Activated CD8-positive, alpha-beta memory T cell treated with anti-CD3 and anti-CD28 coated beads, Interleukin-2, amount 10 ng/mL, durations not matched to agents 7 days and 5 days (primary cell): ENCODE measurements at regions not wholly inside any gene's neighbourhood (a gene's known extent, or its start where the extent isn't known, plus 50 kb on each side); places are given as distances from the start of the nearest gene placed in this dataset. TPM values are rescaled to one million over a fixed set of nuclear protein-coding genes. Genes with fewer than 3 reads are reported as not detected.
"Not testable (repeated sequence)": the region's sequence is repeated elsewhere in the genome, so short reads cannot be mapped to it uniquely, and the experiment has no call there.

Experiments used
- ATAC-seq: fragments of 150-1000 bp; cut with Tn5 transposase; one replicate; pipeline ENCODE4 v1.10.0; 2021; ENCODE audit warnings: moderate library complexity
- CTCF ChIA-PET: fragments of 350-600 bp; sonication (Branson Sonifier 250); formaldehyde crosslinking; loops from one replicate; lab custom pipeline; 2021; ENCODE audit warnings: antibody characterized with exemption; lab: Charles Lee
- DNase-seq: peaks from one replicate; pipeline ENCODE4 v3.0.0-alpha.2; 2020
- H3K27ac Mint-ChIP-seq: one replicate; pipeline ENCODE4 v1.8.0; 2021; ENCODE audit warnings: mild to moderate bottlenecking, mixed read lengths
- H3K27me3 Mint-ChIP-seq: one replicate; pipeline ENCODE4 v1.8.0; 2021; ENCODE audit warnings: mixed read lengths
- H3K36me3 Mint-ChIP-seq: one replicate; pipeline ENCODE4 v1.8.0; 2021; ENCODE audit warnings: mild to moderate bottlenecking, mixed read lengths
- H3K4me1 Mint-ChIP-seq: one replicate; pipeline ENCODE4 v1.8.0; 2021; ENCODE audit warnings: mixed read lengths
- H3K4me3 Mint-ChIP-seq: one replicate; pipeline ENCODE4 v1.8.0; 2021; ENCODE audit warnings: mild to moderate bottlenecking, moderate library complexity, mixed read lengths
- H3K9me3 Mint-ChIP-seq: one replicate; pipeline ENCODE4 v1.8.0; 2022; ENCODE audit warnings: low read depth, mixed read lengths
- microRNA-seq: library from miRNA; unstranded; fragments of <30 nt; microRNA quantifications from one replicate; pipeline ENCODE4 v1.2.0, GENCODE V29; 2022

DNA sequence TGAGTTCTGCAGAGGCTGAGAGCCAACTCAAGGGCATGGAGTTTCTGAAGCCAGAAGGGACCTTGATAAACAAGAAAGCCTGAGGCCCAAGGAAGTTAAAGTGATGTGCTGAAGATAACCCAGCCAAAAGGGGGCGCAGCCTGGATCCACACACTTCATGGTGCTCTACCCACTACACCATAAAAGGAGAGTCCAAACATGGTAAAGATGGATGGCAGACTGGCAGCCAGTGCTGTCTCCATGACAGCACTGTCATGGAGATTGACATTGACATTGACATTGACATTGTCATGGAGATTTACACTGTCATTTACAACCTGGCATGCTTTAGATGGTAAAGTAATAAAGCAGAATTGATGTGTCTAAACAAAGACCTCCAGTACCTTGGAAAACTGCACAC lies 67.2 kb upstream of the PLGLB2 start:
- H3K4me3 Mint-ChIP-seq, H3K36me3 Mint-ChIP-seq, CTCF ChIA-PET, H3K27me3 Mint-ChIP-seq, H3K4me1 Mint-ChIP-seq, ATAC-seq, H3K9me3 Mint-ChIP-seq, DNase-seq, H3K27ac Mint-ChIP-seq: not testable (repeated sequence)

DNA sequence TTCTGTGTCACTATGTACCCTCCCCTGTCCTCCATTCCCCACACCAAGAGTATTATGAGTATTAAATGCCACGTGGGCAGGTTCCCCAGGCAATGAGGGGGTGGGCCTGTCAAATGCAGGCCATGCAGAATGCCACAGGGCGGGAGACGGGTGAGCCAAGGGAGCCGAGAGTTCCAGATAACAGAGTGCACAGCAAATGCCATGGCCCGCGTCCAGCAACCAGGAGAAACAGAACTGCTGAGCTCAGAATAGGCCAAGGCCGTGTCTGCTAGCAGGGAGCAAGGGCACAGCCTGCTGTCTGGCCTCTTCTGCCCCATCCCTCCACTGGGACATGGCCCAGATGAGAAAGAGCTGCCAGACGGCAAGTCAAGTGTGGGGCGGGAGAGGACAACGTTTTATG lies 64.4 kb upstream of the PLGLB2 start:
- H3K36me3 Mint-ChIP-seq, H3K27ac Mint-ChIP-seq, CTCF ChIA-PET, H3K27me3 Mint-ChIP-seq, H3K4me1 Mint-ChIP-seq, H3K9me3 Mint-ChIP-seq, DNase-seq, ATAC-seq, H3K4me3 Mint-ChIP-seq: not testable (repeated sequence)

DNA sequence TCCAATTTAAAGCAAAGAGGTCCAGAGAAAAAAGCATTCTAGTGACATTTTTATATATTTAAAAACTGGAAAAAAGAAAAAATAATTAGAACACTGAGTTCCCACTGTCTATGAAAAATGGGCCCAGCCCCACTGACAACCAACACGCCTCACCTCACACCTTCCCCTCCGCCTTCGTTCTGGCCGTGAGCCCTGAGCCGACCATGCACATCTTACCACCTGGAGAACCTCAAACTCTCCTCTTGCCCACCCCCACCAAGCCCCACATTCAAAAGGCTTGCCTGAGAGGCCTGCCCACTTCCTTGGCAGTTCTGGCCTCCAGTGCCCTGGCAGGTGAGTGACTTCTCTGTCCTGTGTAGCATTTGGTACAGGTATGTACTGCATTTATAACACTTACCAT lies 63.9 kb upstream of the PLGLB2 start:
- CTCF ChIA-PET, H3K9me3 Mint-ChIP-seq, H3K27me3 Mint-ChIP-seq, H3K4me3 Mint-ChIP-seq, H3K36me3 Mint-ChIP-seq, DNase-seq, ATAC-seq, H3K4me1 Mint-ChIP-seq, H3K27ac Mint-ChIP-seq: not testable (repeated sequence)

DNA sequence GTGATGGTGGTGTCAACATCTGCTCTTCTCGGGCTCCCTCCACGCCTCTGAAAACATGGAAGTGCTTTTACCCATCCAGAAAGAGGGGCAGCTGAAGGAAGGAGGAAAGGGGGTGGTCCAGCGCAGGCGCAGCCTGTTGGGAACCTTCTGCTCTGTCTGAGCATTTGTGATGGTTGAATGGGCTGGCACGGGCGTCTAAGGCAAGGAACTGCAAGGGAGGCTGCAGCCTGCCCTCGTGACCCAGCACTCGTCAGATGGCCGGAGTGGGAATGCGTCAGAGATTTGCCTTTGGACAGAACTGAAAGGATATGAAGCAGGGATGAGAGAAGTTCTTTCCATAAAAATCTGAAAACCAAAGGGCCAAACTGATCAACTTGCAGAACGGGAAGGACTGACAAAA lies 62.3 kb upstream of the PLGLB2 start:
- H3K4me3 Mint-ChIP-seq, H3K4me1 Mint-ChIP-seq, H3K27me3 Mint-ChIP-seq, CTCF ChIA-PET, H3K27ac Mint-ChIP-seq, DNase-seq, H3K36me3 Mint-ChIP-seq, H3K9me3 Mint-ChIP-seq, ATAC-seq: not testable (repeated sequence)

DNA sequence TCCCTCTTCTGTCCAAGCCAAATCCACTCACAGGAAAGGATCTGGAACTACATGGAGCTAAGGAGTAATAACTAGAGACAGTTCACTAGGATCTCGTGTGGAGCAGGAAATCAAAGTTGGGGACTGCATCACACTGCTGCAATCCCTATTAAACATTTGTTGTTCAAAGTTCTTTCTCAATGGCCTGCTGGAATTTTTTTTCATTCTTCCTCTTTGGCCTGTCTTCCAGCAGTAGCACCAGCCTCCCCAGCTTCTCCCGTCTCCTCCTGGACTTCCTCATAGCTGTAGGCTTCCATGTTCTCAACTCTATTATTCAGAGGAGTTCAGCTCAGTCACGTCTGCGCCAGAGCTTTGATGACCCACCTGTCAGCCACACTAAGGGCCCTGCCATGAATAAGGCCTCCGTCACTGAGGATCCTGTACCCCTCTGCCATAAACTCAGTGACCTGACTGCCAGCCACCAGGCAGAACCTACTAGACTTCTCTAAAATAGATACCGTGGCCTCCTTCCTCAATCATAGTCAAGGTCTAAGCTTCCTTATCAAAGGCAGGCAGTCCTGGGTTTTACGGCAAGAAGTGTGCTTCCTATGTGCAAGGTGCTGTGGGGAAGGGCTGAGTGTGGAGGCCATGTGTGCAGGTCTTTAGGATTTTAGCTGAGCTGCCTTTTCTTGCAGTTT lies 60.9 kb upstream of the PLGLB2 start:
- ATAC-seq, H3K9me3 Mint-ChIP-seq, H3K27ac Mint-ChIP-seq, H3K4me3 Mint-ChIP-seq, CTCF ChIA-PET, H3K4me1 Mint-ChIP-seq, H3K27me3 Mint-ChIP-seq, H3K36me3 Mint-ChIP-seq, DNase-seq: not testable (repeated sequence)

DNA sequence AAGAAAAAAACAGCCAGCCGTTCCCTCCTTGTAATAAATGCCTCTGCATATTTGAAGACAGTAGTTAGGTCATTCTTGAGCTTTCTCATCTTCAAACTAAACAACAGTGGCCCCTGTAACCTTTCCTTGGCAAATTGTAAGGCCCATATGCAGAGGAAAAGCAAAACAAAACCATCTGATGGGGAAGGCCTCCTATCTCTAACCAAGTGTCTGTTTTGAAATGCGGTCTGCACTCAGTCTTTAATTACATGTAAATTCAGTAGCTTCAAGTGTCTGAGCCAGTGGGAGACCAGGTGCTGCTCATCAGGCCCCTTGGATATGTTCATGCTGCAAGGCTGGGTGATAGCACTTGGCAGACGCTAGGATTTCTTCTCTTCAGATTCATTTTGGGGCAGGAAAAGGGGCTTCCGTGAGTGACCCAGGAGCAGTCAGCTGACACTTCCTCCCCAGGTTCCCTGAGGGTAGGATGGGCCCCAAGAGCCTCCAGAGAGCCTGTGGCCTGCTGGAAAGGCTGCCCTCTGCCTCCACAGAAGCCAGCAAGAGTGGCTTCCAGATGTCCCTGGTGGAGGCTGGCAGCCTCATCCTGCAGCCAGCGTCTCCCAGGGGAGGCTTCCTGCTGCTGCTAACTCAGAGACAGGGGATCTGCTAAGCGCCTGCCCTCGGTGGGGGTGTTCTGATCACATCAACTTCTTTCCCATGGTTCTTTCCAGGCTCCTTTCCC lies 60.2 kb upstream of the PLGLB2 start:
- H3K27me3 Mint-ChIP-seq, result not testable (repeated sequence)

DNA sequence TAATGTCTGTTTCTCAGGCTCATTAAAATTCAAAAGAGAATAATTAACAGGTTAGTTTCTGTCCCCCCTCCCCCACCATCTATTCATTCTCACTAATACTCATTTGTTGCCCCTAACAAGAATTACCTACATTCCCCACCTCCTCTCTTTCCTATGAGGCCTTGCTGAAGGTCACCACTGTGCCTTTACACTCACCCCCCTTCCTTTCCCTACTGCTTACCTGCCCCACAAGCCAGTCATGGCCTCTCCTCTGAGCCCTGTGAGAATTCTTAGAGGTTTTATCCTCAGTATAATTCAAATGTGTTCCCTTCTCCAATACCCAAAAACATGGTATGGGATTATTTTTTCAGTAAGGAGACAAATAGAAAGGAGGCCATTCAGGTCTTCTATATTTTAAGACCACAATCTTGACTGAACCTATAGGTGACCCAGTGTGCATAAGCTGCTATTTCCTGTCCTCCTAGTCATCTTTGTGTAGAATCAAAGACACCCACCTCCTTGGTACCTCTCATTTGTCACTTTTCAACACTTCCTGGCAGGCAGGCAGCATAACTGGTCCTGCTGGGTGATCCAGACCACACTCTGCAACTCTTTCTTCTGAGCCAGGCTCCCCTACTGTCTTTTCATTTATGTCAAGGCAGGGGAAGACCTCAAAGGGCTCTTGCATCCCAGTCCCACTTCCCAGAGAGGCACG lies 55.8 kb upstream of the PLGLB2 start:
- H3K4me3 Mint-ChIP-seq, H3K36me3 Mint-ChIP-seq, H3K27ac Mint-ChIP-seq, CTCF ChIA-PET, ATAC-seq, H3K9me3 Mint-ChIP-seq, H3K4me1 Mint-ChIP-seq, DNase-seq, H3K27me3 Mint-ChIP-seq: not testable (repeated sequence)

More for the DNA sequence above, 60.2 kb upstream of the PLGLB2 start:
- DNase-seq, CTCF ChIA-PET, H3K9me3 Mint-ChIP-seq, ATAC-seq, H3K4me1 Mint-ChIP-seq, H3K4me3 Mint-ChIP-seq, H3K36me3 Mint-ChIP-seq, H3K27ac Mint-ChIP-seq: not testable (repeated sequence)

DNA sequence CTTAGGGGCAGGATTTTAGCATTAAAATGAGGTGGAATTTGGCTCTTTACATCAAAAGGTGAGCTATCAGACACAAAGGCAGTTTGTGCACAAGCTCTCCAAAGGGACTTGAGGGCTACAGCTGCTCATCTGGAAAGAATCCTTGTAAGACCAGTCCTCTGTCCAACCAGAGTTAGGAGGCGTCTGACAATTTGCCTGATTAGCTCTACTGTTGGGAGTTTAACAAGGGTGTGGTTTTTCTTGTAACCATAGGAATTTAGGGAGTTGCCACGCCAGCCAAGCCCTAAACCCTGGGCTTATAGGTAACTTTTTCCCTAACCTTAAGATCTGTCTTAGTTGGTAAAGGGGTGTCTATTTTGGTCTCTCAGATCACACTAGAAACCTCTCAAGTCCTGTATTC lies 55.0 kb upstream of the PLGLB2 start:
- H3K27me3 Mint-ChIP-seq, H3K4me3 Mint-ChIP-seq, H3K27ac Mint-ChIP-seq, DNase-seq, ATAC-seq, CTCF ChIA-PET, H3K4me1 Mint-ChIP-seq, H3K9me3 Mint-ChIP-seq, H3K36me3 Mint-ChIP-seq: not testable (repeated sequence)

DNA sequence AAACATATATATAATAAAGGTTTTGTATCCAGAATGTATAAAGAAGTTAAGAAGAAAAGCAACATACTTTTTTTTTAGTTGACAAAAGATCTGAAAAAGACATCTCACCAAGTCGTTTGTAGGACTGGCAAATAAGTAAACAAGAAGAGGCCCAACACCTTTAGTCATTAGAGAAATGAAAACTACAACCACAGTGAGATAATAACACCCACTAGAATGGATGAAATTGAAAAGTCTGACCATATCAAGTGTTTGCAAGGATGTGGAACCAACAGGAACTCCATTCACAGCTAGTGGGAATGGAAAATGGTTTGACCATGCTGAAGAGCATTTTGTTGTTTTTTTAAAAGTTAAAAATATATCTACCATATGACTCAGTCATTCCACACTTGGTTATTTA lies 54.0 kb upstream of the PLGLB2 start:
- H3K4me1 Mint-ChIP-seq, DNase-seq, H3K27ac Mint-ChIP-seq, H3K9me3 Mint-ChIP-seq, H3K27me3 Mint-ChIP-seq, H3K36me3 Mint-ChIP-seq, H3K4me3 Mint-ChIP-seq, CTCF ChIA-PET: not testable (repeated sequence)
- peak; percentile 47 for ATAC-seq

DNA sequence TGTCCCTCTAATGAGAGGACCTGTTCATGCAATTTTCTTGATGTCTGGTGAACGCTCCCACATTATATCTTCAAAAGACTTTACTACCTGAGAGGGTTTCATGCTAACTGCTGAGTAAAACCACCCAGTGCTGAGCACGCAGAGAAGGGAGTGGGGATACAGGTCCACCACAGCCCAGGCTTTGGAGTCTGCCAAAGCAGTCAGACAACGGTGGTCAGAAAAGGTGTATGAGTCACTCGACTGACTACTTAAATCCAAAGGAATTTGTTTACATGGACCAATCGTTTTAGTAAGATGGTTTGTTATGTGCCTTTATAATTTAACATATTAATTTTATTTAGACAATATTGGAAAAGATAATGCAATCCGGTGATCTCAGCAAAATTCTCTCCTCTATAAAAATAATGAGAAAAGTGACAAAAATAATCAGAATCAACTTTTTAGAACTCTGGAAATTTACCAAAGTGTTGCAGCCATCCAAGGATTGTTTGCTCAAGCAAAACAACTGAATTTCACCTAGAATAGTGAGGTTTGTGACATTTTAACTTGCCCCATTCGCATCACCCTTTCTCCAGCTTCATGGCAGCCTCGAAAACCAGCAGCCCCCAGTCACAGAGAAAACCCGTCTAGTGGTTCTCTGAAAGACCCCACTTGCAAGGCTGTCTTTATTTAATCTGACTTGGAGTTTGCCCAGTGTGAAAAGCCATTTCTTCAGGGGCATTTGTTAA lies 52.1 kb upstream of the PLGLB2 start:
- H3K9me3 Mint-ChIP-seq, H3K4me1 Mint-ChIP-seq, ATAC-seq, H3K27me3 Mint-ChIP-seq, H3K27ac Mint-ChIP-seq, H3K36me3 Mint-ChIP-seq, DNase-seq, CTCF ChIA-PET, H3K4me3 Mint-ChIP-seq: not testable (repeated sequence)

Small RNAs in the stretch of these regions (microRNA-seq; reads per million reads assigned to microRNA genes)
- gene MIR4771-1, result not detected
